DMS 273 (cell line): ENCODE measurements at regions not wholly inside any gene's neighbourhood (a gene's known extent, or its start where the extent isn't known, plus 50 kb on each side); places are given as distances from the start of the nearest gene placed in this dataset.

Source experiments
- DNase-seq: peaks from one replicate; lab custom pipeline; 2025; ENCODE audit not compliant: unreplicated experiment; lab: John Stamatoyannopoulos, UW

- no peak for DNase-seq
These were observed 52.1 kb upstream of the BHLHE23 start for GRCh38 chr20:63058696-63059335.

DNA sequence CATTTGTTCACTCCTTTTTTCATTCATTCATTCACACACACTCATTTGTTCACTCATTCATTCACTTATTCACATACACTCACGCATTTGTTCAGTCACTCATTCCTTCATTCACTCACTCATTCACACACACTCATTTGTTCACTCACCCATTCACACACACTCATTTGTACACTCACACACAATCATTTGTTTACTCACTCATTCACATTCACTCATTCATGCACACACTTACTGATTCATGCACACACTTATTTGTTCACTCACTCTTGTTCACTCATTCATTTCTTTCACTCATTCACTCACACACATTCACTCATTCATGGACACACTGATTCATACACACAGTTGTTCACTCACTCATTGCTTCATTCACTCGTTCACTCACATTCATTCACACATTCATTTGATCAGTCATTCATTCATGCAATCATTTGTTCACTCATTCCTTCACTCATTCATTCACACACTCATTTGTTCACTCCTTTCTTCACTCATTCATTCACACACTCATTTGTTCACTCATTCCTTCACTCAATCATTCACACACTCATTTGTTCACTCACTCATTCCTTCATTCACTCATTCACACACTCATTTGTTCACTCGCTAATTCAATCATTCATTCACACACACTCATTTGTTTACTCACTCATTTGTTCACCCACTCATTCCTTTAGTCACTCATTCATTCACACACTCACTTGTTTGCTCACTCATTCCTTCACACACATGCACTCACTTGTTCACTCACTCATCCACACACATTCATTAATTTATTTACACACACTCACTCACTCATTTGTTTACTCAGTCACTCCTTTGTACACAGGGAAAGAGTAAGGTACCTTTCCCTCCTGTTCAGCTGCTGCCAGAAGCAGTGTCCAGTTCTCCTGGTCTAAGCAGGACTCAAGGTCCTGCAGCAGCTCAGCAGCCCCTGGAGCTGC is 50.7 kb upstream of the BHLHE23 start:
- no peak for DNase-seq

- peak; percentile 56 for DNase-seq
These were observed 49.7 kb upstream of the BHLHE23 start for GRCh38 chr20:63056236-63057170.
